ENCODE measurements at regions not wholly inside any gene's neighbourhood (a gene's known extent, or its start where the extent isn't known, plus 50 kb on each side); places are given as distances from the start of the nearest gene placed in this dataset.

GRCh38 chr19:31135841-31136240 is 213.4 kb downstream of the TSHZ3 start:
- TF ChIP-seq CTCF (IDR thresholded peaks at IDR 0.05; ENCODE audit: extremely low read depth, insufficient read depth, missing control alignments), result no peak
- no peak for DNase-seq (ENCODE audit: low spot score)

GRCh38 chr19:31132753-31133110 is 216.5 kb downstream of the TSHZ3 start:
- in situ Hi-C loops (cut with MboI; ENCODE audit: low pct_unique_long_range_greater_than_20kb, low sequenced_read_pairs, unreplicated experiment), result no loop called here
- no peak for DNase-seq (ENCODE audit: low spot score)
- no peak for TF ChIP-seq CTCF (IDR thresholded peaks at IDR 0.05; ENCODE audit: extremely low read depth, insufficient read depth, missing control alignments)

More at GRCh38 chr19:31135841-31136240, 213.4 kb downstream of the TSHZ3 start:
- in situ Hi-C loops (cut with MboI; ENCODE audit: low pct_unique_long_range_greater_than_20kb, low sequenced_read_pairs, unreplicated experiment), result no loop called here

GRCh38 chr19:31128291-31128690 is 220.9 kb downstream of the TSHZ3 start:
- TF ChIP-seq CTCF (IDR thresholded peaks at IDR 0.05; ENCODE audit: extremely low read depth, insufficient read depth, missing control alignments), result no peak
- DNase-seq (ENCODE audit: low spot score), result no peak
- in situ Hi-C loops (cut with MboI; ENCODE audit: low pct_unique_long_range_greater_than_20kb, low sequenced_read_pairs, unreplicated experiment), result no loop called here

GRCh38 chr19:31127134-31127967 is 221.9 kb downstream of the TSHZ3 start:
- DNase-seq (ENCODE audit: low spot score), result no peak
- in situ Hi-C loops (cut with MboI; ENCODE audit: low pct_unique_long_range_greater_than_20kb, low sequenced_read_pairs, unreplicated experiment), result no loop called here
- TF ChIP-seq CTCF (IDR thresholded peaks at IDR 0.05; ENCODE audit: extremely low read depth, insufficient read depth, missing control alignments), result no peak

- no peak for DNase-seq (ENCODE audit: low spot score)
- no peak for TF ChIP-seq CTCF (IDR thresholded peaks at IDR 0.05; ENCODE audit: extremely low read depth, insufficient read depth, missing control alignments)
- in situ Hi-C loops (cut with MboI; ENCODE audit: low pct_unique_long_range_greater_than_20kb, low sequenced_read_pairs, unreplicated experiment), result no loop called here
Measured at GRCh38 chr19:31126236-31126635, 223.0 kb downstream of the TSHZ3 start.

GRCh38 chr19:31125071-31125470 is 224.2 kb downstream of the TSHZ3 start:
- DNase-seq (ENCODE audit: low spot score), result no peak
- in situ Hi-C loops (cut with MboI; ENCODE audit: low pct_unique_long_range_greater_than_20kb, low sequenced_read_pairs, unreplicated experiment), result no loop called here
- no peak for TF ChIP-seq CTCF (IDR thresholded peaks at IDR 0.05; ENCODE audit: extremely low read depth, insufficient read depth, missing control alignments)
